ENCODE measurements at regions not wholly inside any gene's neighbourhood (a gene's known extent, or its start where the extent isn't known, plus 50 kb on each side); places are given as distances from the start of the nearest gene placed in this dataset.

GRCh38 chr4:156556336-156556735 lies 415.3 kb downstream of the PDGFC start:
- intact Hi-C loops (cut with DNase I) = no loop called here
- H3K4me3 ChIP-seq = no peak overlapping the region
- TF ChIP-seq, protein P1, sequence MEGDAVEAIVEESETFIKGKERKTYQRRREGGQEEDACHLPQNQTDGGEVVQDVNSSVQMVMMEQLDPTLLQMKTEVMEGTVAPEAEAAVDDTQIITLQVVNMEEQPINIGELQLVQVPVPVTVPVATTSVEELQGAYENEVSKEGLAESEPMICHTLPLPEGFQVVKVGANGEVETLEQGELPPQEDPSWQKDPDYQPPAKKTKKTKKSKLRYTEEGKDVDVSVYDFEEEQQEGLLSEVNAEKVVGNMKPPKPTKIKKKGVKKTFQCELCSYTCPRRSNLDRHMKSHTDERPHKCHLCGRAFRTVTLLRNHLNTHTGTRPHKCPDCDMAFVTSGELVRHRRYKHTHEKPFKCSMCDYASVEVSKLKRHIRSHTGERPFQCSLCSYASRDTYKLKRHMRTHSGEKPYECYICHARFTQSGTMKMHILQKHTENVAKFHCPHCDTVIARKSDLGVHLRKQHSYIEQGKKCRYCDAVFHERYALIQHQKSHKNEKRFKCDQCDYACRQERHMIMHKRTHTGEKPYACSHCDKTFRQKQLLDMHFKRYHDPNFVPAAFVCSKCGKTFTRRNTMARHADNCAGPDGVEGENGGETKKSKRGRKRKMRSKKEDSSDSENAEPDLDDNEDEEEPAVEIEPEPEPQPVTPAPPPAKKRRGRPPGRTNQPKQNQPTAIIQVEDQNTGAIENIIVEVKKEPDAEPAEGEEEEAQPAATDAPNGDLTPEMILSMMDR (IDR thresholded peaks at IDR 0.05) = no peak
- H3K9me3 ChIP-seq = no peaks in the 10 kb centered on the region
- DNase-seq (no peak), ATAC-seq (no peak), FAIRE-seq (no peak)
- no peak overlapping the region for H3K27ac ChIP-seq
- WGBS, 2 donors = 70 to 78% methylated on average over 1 of the region's 1 CpG
- no peaks in the 10 kb centered on the region for H3K27me3 ChIP-seq
- H3K4me1 ChIP-seq = no peaks in the 10 kb centered on the region
- H3K36me3 ChIP-seq = no peaks in the 10 kb centered on the region

GRCh38 chr4:156553659-156554058 lies 417.9 kb downstream of the PDGFC start:
- Histone ChIP-seq H3K36me3 (no peaks in the 10 kb centered on the region), H3K4me1 (no peaks in the 10 kb centered on the region), H3K9me3 (no peaks in the 10 kb centered on the region), H3K27ac (no peak overlapping the region), H3K4me3 (no peak overlapping the region), H3K27me3 (no peaks in the 10 kb centered on the region)
- FAIRE-seq (no peak), ATAC-seq (no peak), DNase-seq (no peak)
- WGBS, 2 donors = 56 to 68% methylated on average over 1 of the region's 1 CpG
- intact Hi-C loops (cut with DNase I) = no loop called here
- TF ChIP-seq, protein P1 (IDR thresholded peaks at IDR 0.05) = no peak

DNA sequence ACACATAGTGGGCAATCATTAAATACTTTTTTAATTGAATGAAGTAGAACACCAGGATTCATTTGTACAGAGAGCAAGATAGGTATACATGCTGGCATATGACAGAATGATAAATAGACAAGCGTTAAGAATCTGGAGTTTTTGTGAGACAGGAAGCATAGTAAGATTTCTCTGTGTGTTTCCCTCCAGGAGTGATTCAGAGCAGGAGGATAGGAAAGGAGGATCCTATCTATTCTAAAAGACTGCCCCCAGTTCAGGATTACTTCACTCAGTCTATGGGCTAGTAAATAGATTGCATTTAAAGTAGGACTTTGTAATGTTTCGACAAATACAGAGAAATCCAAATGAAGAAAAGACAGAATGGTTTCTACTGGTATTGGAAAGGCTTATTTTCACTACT lies 423.7 kb downstream of the PDGFC start:
- TF ChIP-seq, protein P1 (IDR thresholded peaks at IDR 0.05) = no peak
- ATAC-seq (no peak), FAIRE-seq (no peak), DNase-seq (no peak)
- Histone ChIP-seq H3K9me3 (no peaks in the 10 kb centered on the region), H3K4me3 (no peak overlapping the region), H3K36me3 (no peaks in the 10 kb centered on the region), H3K4me1 (no peaks in the 10 kb centered on the region), H3K27me3 (no peaks in the 10 kb centered on the region), H3K27ac (no peak overlapping the region)
- intact Hi-C loops (cut with DNase I) = no loop called here
- 57 to 68% methylated on average over 2 of the region's 2 CpGs for WGBS, 2 donors

- Histone ChIP-seq H3K36me3 (no peaks in the 10 kb centered on the region), H3K4me1 (no peaks in the 10 kb centered on the region), H3K9me3 (no peaks in the 10 kb centered on the region), H3K27ac (no peak overlapping the region), H3K4me3 (no peak overlapping the region), H3K27me3 (no peaks in the 10 kb centered on the region)
- TF ChIP-seq, protein P1 (IDR thresholded peaks at IDR 0.05) = no peak
- WGBS, 2 donors = 55 to 70% methylated on average over 2 of the region's 2 CpGs
- peak in 2 of 4 donors; percentile 55 to 59 for ATAC-seq
- intact Hi-C loops (cut with DNase I) = no loop called here
- no peak for FAIRE-seq
- no peak for DNase-seq
These were observed 424.2 kb downstream of the PDGFC start for GRCh38 chr4:156547439-156547838.

DNA sequence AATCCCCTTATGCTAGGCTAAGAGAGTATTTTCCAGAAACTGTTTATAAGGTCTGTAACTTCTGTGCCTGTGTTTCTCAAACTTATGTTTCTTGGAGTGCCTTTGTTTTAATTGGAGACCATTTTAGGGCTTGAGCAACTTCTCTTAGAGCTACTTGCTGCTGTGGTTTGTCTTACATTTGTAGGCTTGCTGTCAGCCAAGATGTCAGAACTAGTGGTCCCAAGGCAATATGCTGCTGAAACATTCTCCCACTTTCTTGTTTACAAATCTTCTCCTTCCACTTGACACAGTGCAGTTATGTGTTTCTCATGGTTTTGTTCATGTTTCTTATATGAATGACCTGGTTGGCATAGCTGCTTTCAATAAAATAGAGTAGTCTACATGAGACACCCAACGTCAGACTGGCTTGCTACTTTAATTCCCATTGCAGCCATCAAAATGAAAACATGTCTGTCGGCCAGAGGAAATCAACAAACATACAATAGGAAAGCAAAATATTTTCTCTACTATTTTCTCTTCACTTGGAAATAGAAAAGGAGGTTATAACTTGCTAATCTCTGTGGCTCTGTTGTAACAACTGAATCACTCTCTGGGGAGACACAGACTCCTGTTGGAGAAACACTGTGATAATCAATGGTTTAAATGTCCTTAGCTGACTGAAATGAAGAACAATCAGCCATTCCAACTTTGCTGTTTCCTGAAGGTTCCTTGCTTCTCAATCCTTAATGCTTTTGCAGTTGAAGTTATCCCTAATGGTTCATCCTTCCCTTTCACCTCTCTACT lies 426.4 kb downstream of the PDGFC start:
- ATAC-seq = no peak
- 46 to 65% methylated on average over 2 of the region's 2 CpGs for WGBS, 2 donors

More for the DNA sequence above, 426.4 kb downstream of the PDGFC start:
- FAIRE-seq (no peak), DNase-seq (no peak)
- H3K4me1 ChIP-seq = no peaks in the 10 kb centered on the region
- no peaks in the 10 kb centered on the region for H3K9me3 ChIP-seq
- intact Hi-C loops (cut with DNase I) = no loop called here
- no peak overlapping the region for H3K27ac ChIP-seq
- no peak overlapping the region for H3K4me3 ChIP-seq
- TF ChIP-seq, protein P1 (IDR thresholded peaks at IDR 0.05) = no peak
- no peaks in the 10 kb centered on the region for H3K27me3 ChIP-seq
- H3K36me3 ChIP-seq = no peaks in the 10 kb centered on the region
